NOMO-1 (cell line): ENCODE measurements at regions not wholly inside any gene's neighbourhood (a gene's known extent, or its start where the extent isn't known, plus 50 kb on each side); places are given as distances from the start of the nearest gene placed in this dataset.

Experiments used
- DNase-seq, 2 experiments: peaks; one replicate each; lab custom pipeline; 2025; ENCODE audit not compliant: unreplicated experiment in 2 of 2; lab: John Stamatoyannopoulos, UW

DNA sequence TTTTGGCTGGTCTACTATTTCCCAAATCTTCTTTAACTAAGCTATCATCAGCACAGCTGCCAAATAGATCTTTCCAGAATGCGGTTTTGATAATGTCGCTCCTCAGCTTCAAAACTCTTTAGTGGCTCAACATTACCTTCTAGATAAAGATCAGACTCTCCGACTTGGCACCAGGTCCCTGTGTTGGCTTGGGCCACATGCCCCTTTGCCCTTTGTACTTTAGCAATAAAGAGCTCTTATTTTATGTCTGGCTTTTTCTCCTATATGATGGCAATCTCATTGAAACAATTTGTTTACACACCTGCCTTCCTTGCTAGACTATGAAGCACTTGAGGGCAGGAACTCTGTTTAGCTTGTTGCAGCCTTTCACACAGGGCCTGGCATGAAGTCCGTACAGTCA, 128.9 kb upstream of the GATA6 start:
- no peak for DNase-seq

DNA sequence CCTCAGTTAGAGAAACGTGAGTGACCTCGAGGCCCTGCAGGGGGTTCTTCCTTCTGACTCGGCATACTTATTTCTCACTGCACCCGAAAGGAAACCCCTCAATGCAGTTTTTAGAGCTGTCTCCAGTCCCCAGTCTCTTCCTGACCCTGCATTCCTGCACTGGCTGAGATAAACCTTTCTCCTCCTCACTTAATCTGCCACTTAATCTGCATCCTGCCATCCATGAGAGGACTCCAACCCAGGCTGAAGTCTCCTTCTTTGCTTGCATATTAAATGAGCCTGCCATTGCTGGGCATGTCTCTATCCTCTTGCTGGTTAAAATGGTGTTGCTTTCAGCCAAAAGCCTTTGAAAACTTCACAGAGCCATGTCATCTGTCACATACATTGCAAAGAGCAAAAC, 125.6 kb upstream of the GATA6 start:
- DNase-seq, result no peak

DNA sequence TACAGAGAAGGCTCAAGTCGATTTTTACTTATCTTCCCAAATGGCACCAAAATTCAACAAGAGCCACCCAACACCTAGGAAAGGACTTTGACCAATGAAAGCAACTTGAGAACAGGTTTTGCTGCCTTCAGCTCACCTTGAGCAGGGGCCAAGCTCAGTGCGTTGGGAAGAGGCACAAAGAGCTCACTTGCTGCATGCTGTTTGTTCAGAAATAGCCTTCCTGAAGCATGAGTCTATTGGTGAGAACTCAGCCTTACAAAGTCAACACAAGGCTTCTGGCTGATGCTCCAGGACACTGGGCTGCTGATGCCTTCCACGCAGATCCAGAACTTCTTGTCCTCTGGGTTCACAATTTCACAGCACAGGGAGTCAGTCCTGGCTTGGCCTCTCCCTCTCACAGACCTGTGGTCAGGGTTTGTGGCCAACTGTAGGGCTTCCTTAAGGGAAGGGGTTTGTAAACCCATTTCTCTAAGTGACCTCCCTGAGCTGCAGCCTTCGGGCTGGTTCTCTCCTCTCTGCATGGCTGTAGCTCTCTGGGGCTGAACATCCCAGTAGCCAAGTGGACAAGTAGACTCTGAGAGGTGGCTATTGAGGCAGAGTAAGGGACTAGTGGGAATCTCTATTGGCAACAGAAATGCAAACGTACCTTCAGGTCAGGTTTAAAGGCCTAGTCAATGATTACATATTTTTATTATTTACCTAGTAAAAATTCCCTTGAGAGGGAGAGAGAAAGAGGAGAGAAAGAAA, 124.7 kb upstream of the GATA6 start:
- no peak for DNase-seq

DNA sequence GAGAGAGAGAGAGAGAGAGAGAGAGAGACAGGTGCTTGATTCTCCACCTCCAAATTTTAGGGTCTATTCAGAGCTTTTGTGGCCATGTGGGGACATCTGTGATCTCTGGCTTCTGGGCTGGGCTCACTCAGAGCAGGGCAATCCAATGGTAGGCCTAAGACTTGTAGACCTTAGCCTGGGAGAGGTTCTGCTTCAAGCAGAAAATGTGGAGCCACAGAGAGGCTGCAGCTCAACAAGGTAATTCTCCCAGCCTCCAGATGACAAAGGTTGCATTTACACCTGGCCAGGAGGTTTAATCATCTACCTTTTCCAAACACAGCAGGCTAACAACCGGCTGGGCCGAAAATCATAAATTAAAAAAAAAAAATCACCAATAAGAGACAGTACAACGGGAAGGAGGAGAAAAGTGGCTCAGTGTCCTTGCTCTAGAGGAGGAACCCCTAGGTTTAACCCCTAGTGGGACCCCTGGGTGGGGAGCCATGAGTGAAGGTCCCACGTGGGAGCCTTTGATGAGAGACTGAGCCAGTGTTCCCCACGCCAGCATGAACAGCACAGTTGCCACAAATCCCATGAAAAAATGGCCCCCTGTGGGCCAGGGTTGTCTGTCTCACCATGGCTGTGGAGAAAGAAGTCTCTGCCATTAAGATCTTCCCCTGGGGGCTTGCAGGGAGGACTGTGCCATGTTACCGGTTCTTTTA, 124.0 kb upstream of the GATA6 start:
- no peak for DNase-seq

DNA sequence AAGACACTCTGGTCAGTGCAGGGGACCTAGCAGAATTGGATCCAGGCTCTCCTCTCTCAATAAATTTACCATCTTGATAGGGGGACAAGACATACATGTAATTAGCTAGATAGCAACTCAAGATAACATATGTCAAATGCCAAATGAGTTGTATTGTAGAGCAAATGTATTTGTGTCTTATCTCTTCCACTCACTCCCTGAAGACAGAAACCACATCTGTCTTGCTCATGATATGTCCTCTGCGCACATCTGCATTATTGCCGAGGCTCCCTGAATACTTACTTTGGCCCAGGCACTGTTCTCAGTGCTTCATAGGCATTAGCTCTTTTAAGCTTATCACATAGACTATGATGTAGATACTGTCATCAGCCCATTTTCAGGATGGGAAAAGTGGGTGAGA, 122.9 kb upstream of the GATA6 start:
- no peak for DNase-seq

DNA sequence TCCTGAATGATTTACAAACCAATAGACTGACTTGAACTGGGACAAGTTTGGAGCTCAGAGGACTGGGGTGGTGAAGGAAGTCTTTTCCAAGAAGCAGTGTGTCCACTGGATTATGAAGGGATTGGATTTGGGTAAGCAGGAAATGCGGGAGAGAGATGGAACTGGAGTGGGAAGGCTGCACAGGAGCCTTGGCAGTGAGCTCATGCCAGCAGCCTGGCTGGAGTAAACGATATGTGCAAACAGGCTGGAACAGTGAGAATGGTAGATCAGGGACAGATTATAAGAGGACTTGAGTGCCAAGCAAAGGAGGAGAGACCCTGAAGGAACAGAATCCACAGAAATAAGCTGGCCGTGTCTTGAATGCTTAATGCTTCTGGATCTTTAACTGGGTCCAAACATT, 121.9 kb upstream of the GATA6 start:
- no peak for DNase-seq

DNA sequence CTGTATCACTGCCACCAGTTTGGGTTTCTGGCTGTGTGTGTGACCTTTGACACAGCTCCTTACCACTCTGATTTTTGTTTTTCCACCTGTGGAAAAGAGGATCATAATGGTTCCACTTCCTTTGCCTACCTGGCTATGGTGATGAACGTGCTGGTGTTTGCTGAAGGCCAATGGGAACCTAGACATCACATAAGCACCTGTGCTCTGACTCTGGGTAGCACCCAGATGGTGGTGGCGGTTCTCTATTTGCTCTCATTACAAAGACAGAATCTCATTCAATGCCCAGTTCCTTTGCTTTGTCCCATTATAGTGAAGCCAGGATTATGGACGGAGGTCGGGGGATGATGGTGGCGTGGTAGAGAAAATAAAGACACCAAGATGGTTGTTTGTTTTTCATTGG, 121.2 kb upstream of the GATA6 start:
- DNase-seq, result no peak

DNA sequence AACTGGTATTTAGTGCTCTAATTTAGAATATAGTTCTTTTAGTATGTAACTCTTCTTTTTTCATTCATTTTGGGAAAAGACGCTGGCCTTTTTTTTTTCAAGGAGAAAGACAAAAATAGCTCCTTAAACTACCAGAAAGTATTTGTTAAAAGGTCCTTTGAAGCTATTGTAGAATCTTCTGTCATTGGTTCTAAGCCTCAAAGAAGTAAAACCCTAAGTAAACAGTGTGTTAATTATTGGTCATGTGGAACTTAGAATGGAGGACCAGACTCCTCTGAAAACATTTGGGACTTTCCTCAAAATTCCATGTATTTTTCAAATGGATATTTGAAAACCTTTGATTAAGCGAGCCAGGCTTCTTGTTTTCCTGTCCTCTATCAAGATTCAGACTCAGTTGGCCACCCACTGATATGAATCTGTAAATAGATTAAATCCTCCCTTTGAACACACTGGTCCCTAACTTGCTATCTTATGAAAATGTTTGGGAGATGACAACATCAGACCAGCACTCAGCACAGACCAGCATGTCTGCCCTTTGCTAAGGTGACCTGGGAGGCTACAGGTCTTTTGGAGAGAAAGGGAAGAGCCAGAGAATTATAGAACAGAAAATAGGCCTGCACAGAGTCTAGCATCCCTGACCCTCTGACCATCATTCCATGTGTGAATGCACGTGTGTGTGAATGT, 120.3 kb upstream of the GATA6 start:
- DNase-seq, result no peak

DNA sequence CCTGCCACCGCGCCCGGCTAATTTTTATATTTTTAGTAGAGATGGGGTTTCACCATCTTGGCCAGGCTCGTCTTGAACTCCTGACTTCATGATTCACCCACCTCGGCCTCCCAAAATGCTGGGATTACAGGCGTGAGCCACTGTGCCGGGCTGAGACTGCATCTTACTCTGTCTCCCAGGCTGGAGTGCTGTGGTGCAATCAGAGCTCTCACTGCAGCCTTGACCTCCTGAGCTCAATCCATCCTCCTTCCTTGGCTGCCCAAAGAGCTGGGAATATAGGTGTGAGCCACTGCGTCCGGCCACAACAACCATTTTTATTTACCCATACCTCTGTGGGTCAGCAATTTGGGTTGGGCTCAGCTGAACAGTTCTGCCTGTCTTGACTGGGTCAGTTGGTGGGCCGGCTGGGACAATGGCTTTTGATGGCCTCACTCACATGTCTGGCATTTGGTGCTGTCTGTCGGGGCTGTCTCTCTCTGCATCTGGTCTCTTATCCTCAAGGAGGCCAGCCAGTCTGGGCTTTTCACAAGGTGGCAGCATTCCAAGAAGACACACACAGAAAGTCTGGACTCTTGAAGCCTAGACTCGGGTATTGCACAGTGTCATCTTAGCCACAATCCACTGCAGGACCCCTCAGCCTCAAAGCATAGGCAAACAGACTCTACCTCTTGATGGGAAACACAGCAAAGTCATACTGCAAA, 116.8 kb upstream of the GATA6 start:
- no peak for DNase-seq

DNA sequence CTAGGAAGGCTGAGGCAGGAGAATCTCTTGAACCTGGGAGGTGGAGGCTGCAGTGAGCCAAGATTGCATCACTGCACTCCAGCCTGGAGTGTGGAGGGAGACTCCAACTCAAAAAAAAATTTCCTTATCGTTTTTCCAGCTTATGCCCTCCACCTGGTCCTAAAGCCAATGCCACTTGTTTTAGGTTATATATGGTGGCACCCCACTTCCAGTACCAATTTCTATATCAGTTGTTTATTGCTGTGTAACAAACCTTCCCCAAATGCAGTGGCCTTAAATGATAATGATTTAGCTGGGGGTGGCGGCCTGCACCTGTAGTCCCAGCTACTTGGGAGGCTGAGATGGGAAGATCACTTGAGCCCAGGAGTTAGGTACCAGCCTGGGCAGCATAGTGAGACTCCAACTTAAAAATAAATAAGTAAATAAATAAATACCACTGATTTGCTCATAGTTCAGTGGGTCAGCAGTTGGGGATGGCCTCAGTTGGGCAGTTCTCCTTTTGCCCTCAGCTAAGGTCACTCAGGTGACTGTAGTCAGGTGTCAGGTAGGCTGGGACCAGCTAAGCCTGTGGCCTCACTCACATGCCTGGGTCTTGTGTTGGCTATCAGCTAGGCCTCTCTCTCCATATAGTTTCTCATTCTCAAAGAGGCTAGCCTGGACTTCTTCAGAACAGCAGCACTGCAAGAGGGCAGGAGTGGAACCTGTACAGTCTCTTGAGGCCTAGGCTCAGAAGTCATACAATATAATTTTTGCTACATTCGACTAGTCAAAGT, 113.7 kb upstream of the GATA6 start:
- no peak for DNase-seq

DNA sequence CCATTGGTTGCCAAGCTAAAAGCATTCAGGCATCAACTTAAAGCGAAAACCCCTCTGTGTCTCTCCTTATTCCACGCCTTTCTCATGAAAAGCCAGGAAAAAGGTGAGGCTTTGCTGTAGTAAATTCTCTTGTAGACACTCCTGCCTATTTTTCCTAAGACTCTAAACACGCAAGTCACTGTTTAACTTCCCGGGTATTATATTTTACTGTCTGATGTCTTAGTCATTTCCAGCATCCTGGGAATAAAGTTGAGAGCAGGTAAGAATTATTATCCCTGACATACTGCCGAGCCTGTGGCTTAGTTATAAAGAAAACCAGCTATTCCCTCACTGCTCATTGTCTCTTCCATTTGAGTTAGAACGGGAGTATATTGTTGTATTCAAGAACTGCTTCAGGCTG, 112.4 kb upstream of the GATA6 start:
- no peak for DNase-seq

DNA sequence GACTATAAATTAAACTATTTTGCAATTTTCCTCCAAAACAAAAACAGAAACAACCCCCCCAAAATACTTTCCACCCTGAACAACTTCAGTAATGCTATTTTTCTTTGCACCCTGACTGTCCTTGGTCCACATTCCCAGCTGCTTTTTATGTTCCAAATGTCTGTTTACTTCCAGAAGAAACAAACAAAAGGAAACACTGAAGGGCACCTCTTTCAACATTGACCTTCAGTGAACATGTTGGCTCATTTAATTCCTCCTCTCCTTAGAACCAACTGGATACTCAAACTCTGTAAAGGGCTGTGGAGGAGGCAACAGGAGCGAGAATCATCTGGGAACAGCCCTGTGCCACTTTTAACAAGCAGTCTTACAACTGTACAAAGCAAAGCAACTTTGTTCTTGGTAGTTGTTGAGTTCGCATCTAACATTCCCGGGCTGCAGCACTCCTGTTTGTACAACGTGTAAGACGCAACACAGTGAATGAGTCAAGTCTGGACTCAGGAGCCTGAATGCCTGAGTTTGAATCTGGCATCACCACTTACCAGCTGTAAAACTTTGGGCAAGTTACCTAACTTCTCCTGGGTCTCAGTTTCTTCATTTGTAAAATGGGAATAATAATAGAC, 111.4 kb upstream of the GATA6 start:
- no peak for DNase-seq

DNA sequence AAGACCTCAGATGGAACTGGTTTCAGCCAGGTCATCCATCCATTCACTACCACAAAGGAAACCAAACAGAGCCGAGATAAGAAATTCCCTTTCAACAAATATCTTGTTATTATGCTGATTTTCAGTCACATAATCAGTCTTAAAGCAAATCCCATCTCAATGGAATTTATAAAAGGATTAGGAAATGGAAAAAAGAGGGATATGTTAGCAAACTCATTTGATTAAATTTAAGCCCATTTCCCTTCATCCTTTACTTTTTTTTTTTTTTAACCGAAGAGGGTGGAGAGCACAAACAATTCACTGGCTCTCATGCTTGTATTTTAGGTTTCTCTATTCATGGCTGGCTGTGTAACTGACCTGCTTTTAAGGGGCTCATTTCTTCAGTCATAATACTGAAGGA, 109.0 kb upstream of the GATA6 start:
- no peak for DNase-seq

DNA sequence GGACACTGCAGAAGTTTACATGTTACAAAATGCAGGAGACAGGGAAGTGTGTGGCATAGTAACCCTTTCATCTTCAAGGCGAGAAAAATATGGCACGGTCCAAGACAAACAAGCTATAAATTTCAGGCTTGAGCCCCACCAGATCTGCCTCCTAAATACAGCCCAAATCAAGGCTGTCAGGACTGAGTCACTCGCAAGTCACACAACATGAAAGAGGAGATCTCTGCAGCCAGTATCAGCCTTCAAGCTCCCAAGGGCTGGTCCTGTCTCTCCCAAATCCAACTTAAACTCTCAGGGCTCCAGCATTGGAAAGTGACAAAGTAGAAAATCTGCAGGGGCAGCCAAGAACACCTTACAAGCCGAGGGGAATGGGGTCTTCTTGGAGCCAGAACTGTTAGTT, 106.3 kb upstream of the GATA6 start:
- DNase-seq, result no peak

DNA sequence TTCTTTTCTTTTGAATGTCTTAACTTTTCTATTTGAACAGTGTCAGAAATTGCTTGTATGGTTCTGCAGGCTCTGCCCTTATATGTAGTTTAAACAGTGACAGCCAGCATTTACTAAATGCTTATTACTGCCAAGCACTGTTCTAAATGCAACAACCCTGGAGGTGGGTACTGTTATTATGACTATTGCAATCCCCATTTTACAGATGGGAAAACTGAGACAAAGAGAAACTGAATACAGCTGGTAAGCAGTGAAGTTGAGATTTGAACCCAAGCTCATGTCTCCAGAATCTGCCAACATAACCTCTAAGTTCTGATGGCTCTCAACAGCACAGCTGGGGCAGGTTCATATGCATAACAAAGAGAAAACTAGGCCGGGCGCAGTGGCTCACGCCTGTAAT, 105.7 kb upstream of the GATA6 start:
- no peak for DNase-seq

DNA sequence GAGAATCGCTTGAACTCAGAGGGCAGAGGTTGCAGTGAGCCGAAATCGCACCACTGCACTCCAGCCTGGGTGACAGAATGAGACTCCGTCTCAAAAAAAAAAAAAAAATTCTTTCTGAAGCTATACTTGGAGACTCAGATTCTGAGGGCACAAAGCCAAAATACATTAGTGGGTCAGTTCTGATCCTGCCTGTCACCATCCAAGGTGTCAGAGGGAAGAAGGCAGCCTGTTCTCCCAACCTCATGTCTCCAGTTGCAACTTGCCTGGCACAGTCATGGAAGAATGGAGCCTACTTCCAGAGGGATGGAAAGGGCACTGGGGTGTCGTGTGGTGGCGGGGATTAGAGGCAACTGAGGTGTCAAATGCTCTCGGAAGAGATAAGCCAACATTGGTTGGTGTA, 104.8 kb upstream of the GATA6 start:
- DNase-seq, result no peak

DNA sequence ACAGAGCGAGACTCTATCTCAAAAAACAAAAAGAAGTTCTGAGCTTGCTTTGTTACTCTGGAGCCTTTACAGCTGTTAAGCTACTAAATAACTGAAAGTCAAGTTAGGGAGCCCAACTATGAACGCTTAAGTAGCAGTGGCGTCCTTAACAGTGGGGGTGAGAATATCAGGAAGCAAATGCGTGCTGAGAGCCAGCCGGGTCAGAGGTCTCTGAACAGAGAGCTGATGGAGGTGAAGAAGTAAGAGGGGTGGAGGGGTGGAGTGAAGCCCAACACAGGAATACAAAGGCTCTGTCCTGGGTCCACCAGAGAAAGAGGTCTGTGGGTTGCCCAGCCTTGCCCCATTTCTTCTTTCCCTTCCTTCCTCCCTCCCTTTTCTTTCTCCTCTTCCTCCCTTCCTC, 104.1 kb upstream of the GATA6 start:
- no peak for DNase-seq

DNA sequence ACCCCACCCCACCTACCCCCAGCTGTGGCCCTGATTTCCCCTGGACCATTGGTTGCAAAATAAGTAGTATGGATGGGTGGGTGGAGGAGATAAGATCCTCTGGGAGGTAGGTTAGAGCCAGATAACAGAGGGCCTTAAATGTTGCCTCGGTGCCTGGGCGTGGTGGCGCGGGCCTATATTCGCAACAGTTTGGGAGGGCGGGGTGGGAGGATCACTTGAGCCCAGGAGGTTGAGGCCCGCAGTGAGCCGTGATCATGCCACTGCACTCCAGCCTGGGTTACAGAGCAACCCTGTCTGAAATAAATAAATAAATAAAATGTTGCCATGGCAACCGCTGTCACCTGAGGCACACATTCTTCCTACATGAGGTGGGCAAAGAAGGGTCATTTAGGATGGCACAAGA, 103.3 kb upstream of the GATA6 start:
- no peak for DNase-seq

DNA sequence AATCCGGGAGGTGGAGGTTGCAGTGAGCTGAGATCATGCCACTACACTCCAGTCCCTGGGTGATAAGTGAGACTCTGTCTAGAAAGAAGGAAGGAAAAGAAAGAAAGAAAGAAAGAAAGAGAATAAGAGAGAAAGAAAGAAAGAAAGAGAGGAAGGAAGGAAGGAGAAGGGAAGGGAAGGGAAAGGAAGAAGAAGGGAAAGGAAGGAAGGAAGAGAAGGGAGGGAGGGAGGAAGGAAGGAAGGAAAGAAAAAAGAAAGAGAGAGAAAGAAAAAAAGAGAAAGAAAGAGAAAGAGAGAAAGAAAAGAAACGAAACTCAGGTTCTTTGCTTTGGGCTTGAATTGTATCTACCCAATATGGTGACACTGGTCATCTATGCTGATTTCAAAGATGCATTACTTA, 102.3 kb upstream of the GATA6 start:
- no peak for DNase-seq

DNA sequence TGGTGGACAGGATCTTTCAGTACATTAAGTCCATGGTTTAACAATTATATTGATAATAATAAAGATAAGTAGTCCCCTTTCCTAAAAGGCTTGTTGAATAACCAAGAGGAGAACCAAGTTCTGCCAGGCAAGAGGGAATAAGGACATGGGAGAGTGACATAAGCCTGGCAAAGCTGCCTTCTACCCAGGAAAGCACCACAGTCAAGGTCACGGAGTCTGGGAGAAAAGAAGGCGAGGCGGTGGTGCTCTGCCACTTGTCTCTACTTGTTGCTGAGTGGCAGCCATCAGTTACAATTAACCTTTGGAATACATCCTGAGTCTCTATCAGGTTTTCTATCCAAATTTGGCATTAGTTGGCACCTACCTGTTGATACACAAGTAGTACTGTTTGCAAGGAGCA, 101.7 kb upstream of the GATA6 start:
- no peak for DNase-seq
